GM12878 (cell line): ENCODE measurements at regions not wholly inside any gene's neighbourhood (a gene's known extent, or its start where the extent isn't known, plus 50 kb on each side); places are given as distances from the start of the nearest gene placed in this dataset.

Experiments
- ATAC-seq: fragments of 200-7000 bp; cut with Tn5 transposase; 3 replicates; pipeline ENCODE4 v1.9.1; 2020; ENCODE audit warnings: mild to moderate bottlenecking, moderate library complexity
- BruUV-seq: library from RNA; stranded (reverse); fragments of 400-500 nt; replicated peaks from 2 replicates; lab custom pipeline; 2021; lab: Mats Ljungman, UMichigan
- CTCF ChIA-PET: fragments of 300-600 bp; sonication (Branson Sonifier 250); formaldehyde crosslinking; extraction: SDS; loops from one replicate; lab custom pipeline; 2021; ENCODE audit warnings: inconsistent platforms; lab: Yijun Ruan, JAX
- POLR2A ChIA-PET: fragments of 350-600 bp; formaldehyde crosslinking; extraction: SDS; loops from one replicate; lab custom pipeline; 2021; ENCODE audit warnings: inconsistent platforms; lab: Charles Lee
- RAD21 ChIA-PET: fragments of 300-600 bp; sonication (Branson Sonifier 250); formaldehyde crosslinking; loops from one replicate; lab custom pipeline; 2023; ENCODE audit warnings: antibody characterized with exemption; ENCODE audit not compliant: unreplicated experiment; lab: Charles Lee
- SMC1A ChIA-PET: fragments of 300-600 bp; sonication (Branson Sonifier 250); formaldehyde crosslinking; loops from one replicate; lab custom pipeline; 2023; ENCODE audit not compliant: unreplicated experiment, uncharacterized antibody; lab: Charles Lee
- DNase-seq: peaks from one replicate; pipeline ENCODE4 v3.0.0-alpha.2; 2011; ENCODE audit warnings: low read depth, low spot score
- FAIRE-seq: peaks from 3 replicates; lab custom pipeline; 2011; peaks lifted over from hg19 to GRCh38; lab: Jason Lieb, UNC
- H2AFZ ChIP-seq: 2 replicates; pipeline ENCODE4 v1.6.0; 2011; ENCODE audit warnings: low read depth, low read length, control low read depth; ENCODE audit not compliant: control insufficient read depth
- H3K27ac ChIP-seq: 2 replicates; pipeline ENCODE4 v1.5.1; 2011; ENCODE audit warnings: control low read depth; ENCODE audit not compliant: control insufficient read depth, insufficient read depth
- H3K27me3 ChIP-seq, 2 experiments: replicated peaks in 1 of 2; 2 replicates each; pipeline versions ENCODE4 v1.6.0 to v1.6.1; 2011; ENCODE audit warnings: low read length in 1 of 2; ENCODE audit not compliant: control insufficient read depth in 2 of 2, insufficient read depth in 2 of 2
- H3K36me3 ChIP-seq, 2 experiments: 2 replicates each; pipeline ENCODE4 v1.5.1; 2011; ENCODE audit warnings: low read length in 1 of 2; ENCODE audit not compliant: control insufficient read depth in 2 of 2, insufficient read depth in 2 of 2
- H3K4me1 ChIP-seq: 2 replicates; pipeline ENCODE4 v1.6.1; 2011; ENCODE audit warnings: mild to moderate bottlenecking, low read length, moderate library complexity, mixed read lengths; ENCODE audit not compliant: control insufficient read depth, insufficient read depth
- H3K4me2 ChIP-seq: 2 replicates; pipeline ENCODE4 v1.6.0; 2011; ENCODE audit warnings: control low read depth; ENCODE audit not compliant: control insufficient read depth, insufficient read depth
- H3K4me3 ChIP-seq: fragments of 200-600 bp; sonication (generic); 2 replicates; pipeline ENCODE4 v1.5.1; 2016
- H3K79me2 ChIP-seq: 2 replicates; pipeline ENCODE4 v1.6.0; 2011; ENCODE audit warnings: low read length; ENCODE audit not compliant: control insufficient read depth, insufficient read depth
- H3K9ac ChIP-seq: 2 replicates; pipeline ENCODE4 v1.8.0; 2011; ENCODE audit warnings: low read length, control low read depth, mixed read lengths; ENCODE audit not compliant: control insufficient read depth, insufficient read depth
- H3K9me3 ChIP-seq: replicated peaks from 3 replicates; pipeline ENCODE4 v1.5.1; 2011; ENCODE audit warnings: mild to moderate bottlenecking, low read length; ENCODE audit not compliant: control insufficient read depth, insufficient read depth
- H4K20me1 ChIP-seq: 2 replicates; pipeline ENCODE4 v1.6.0; 2011; ENCODE audit not compliant: control insufficient read depth, insufficient read depth
- CBX5 ChIP-seq: sonication (generic); IDR thresholded peaks from 2 replicates; pipeline ENCODE4 v1.6.1; 2016; ENCODE audit warnings: low read depth, moderate library complexity, mild to moderate bottlenecking, inconsistent platforms
- EP300 ChIP-seq, 2 experiments: fragments of 150-350 bp in 1 of 2; IDR thresholded peaks; 2 replicates each; pipeline ENCODE4 v1.6.1; 2011 to 2012; ENCODE audit warnings: low read depth in 2 of 2, low read length in 2 of 2, borderline replicate concordance in 1 of 2, improper control_type of control experiment in 1 of 2, inconsistent platforms in 1 of 2; ENCODE audit not compliant: control insufficient read depth in 1 of 2
- ETV6 ChIP-seq, 2 experiments: fragments of 450-650 bp in 1 of 2; IDR thresholded peaks in 1 of 2; conservative IDR thresholded peaks in 1 of 2; 2 replicates each; pipeline ENCODE4 v1.6.1; 2014; ENCODE audit warnings: antibody characterized with exemption in 1 of 2, borderline replicate concordance in 1 of 2, low read depth in 1 of 2, mild to moderate bottlenecking in 1 of 2, moderate library complexity in 1 of 2
- HSF1 ChIP-seq: fragments of 150-350 bp; IDR thresholded peaks from 2 replicates; pipeline ENCODE4 v1.6.1; 2014; ENCODE audit warnings: mild to moderate bottlenecking, low read depth, low read length
- NFXL1 ChIP-seq: fragments of 450-650 bp; IDR thresholded peaks from 2 replicates; pipeline ENCODE4 v1.6.1; 2017; ENCODE audit warnings: antibody characterized with exemption, mild to moderate bottlenecking, borderline replicate concordance
- PAX8 ChIP-seq: fragments of 450-650 bp; IDR thresholded peaks from 2 replicates; pipeline ENCODE4 v1.6.1; 2017; ENCODE audit warnings: mild to moderate bottlenecking, moderate library complexity
- POLR2AphosphoS5 ChIP-seq: IDR thresholded peaks from 2 replicates; pipeline ENCODE4 v1.6.1; 2011; ENCODE audit warnings: mild to moderate bottlenecking, low read length, inconsistent platforms
- RB1 ChIP-seq: fragments of 450-650 bp; formaldehyde crosslinking; IDR thresholded peaks from 2 replicates; pipeline ENCODE4 v1.6.1; 2017; ENCODE audit warnings: mild to moderate bottlenecking, borderline replicate concordance
- USF2 ChIP-seq: IDR thresholded peaks from 2 replicates; pipeline ENCODE4 v1.6.1; 2011; ENCODE audit warnings: low read depth, low read length, improper control_type of control experiment, borderline replicate concordance
- WGBS: methylation state at CpG from one replicate; pipeline ENCODE4 v1.1.6; 2016; ENCODE audit warnings: low lambda C conversion rate; ENCODE audit not compliant: insufficient replicate concordance, insufficient coverage; ENCODE audit errors: missing lambda C conversion rate; 5-methylcytosine and 5-hydroxymethylcytosine counted together
- in situ Hi-C: fragments of 300-500 bp; cut with MboI; formaldehyde crosslinking; loops from 9 replicates; pipeline ENCODE4 v1.14.3; 2018; ENCODE audit warnings: mixed read lengths
- intact Hi-C: fragments of 100-400 bp; cut with micrococcal nuclease; formaldehyde crosslinking; loops from one replicate; pipeline ENCODE4 v1.14.2; 2022; ENCODE audit not compliant: unreplicated experiment
- TF ChIP-seq, protein P1 (sequence below): fragments of 450-650 bp; IDR thresholded peaks from 2 replicates; pipeline ENCODE4 v1.6.1; 2014; ENCODE audit warnings: mild to moderate bottlenecking
- TF ChIP-seq, protein P2 (sequence below): fragments of 450-650 bp; IDR thresholded peaks from 2 replicates; pipeline ENCODE4 v1.6.1; 2016; ENCODE audit warnings: mild to moderate bottlenecking, moderate library complexity, borderline replicate concordance

GRCh38 chrX:20718592-20719380 is 452.1 kb upstream of the RPS6KA3 start:
- Histone ChIP-seq H3K4me2 (no peak overlapping the region), H3K4me1 (no peaks in the 10 kb centered on the region), H3K36me3 (no peaks in the 10 kb centered on the region), H3K79me2 (no peaks in the 10 kb centered on the region), H4K20me1 (no peaks in the 10 kb centered on the region), H3K9ac (no peak overlapping the region), H3K4me3 (no peak overlapping the region), H2AFZ (no peak overlapping the region), H3K27ac (no peak overlapping the region), H3K27me3 (no peaks in the 10 kb centered on the region), H3K9me3 (no peaks in the 10 kb centered on the region)
- no peak for TF ChIP-seq POLR2AphosphoS5
- no peak for TF ChIP-seq NFXL1
- TF ChIP-seq RB1, result no peak
- no peak for TF ChIP-seq EP300 (IDR thresholded peaks at IDR 0.05; ENCODE audit: borderline replicate concordance in 1 of 2, control insufficient read depth in 1 of 2, low read depth in 2 of 2, low read length in 2 of 2)
- no peak for TF ChIP-seq ETV6 (conservative IDR thresholded peaks at IDR 0.05 in 1 of 2, IDR thresholded peaks at IDR 0.05 in 1 of 2; ENCODE audit: borderline replicate concordance in 1 of 2, low read depth in 1 of 2)
- TF ChIP-seq, protein P1, sequence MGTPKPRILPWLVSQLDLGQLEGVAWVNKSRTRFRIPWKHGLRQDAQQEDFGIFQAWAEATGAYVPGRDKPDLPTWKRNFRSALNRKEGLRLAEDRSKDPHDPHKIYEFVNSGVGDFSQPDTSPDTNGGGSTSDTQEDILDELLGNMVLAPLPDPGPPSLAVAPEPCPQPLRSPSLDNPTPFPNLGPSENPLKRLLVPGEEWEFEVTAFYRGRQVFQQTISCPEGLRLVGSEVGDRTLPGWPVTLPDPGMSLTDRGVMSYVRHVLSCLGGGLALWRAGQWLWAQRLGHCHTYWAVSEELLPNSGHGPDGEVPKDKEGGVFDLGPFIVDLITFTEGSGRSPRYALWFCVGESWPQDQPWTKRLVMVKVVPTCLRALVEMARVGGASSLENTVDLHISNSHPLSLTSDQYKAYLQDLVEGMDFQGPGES, result no peak
- no peak for TF ChIP-seq CBX5
- TF ChIP-seq HSF1, result no peak
- TF ChIP-seq PAX8, result no peak
- TF ChIP-seq, protein P2, sequence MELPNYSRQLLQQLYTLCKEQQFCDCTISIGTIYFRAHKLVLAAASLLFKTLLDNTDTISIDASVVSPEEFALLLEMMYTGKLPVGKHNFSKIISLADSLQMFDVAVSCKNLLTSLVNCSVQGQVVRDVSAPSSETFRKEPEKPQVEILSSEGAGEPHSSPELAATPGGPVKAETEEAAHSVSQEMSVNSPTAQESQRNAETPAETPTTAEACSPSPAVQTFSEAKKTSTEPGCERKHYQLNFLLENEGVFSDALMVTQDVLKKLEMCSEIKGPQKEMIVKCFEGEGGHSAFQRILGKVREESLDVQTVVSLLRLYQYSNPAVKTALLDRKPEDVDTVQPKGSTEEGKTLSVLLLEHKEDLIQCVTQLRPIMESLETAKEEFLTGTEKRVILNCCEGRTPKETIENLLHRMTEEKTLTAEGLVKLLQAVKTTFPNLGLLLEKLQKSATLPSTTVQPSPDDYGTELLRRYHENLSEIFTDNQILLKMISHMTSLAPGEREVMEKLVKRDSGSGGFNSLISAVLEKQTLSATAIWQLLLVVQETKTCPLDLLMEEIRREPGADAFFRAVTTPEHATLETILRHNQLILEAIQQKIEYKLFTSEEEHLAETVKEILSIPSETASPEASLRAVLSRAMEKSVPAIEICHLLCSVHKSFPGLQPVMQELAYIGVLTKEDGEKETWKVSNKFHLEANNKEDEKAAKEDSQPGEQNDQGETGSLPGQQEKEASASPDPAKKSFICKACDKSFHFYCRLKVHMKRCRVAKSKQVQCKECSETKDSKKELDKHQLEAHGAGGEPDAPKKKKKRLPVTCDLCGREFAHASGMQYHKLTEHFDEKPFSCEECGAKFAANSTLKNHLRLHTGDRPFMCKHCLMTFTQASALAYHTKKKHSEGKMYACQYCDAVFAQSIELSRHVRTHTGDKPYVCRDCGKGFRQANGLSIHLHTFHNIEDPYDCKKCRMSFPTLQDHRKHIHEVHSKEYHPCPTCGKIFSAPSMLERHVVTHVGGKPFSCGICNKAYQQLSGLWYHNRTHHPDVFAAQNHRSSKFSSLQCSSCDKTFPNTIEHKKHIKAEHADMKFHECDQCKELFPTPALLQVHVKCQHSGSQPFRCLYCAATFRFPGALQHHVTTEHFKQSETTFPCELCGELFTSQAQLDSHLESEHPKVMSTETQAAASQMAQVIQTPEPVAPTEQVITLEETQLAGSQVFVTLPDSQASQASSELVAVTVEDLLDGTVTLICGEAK, result no peak
- TF ChIP-seq USF2, result no peak
- intact Hi-C loops (no loop called here), in situ Hi-C loops (no loop called here)
- no TSS peak for BruUV-seq
- CTCF ChIA-PET, result no interaction called here
- RAD21 ChIA-PET, result no interaction called here
- ATAC-seq (no peak), FAIRE-seq (no peak), DNase-seq (no peak)
- SMC1A ChIA-PET, result no interaction called here
- POLR2A ChIA-PET, result no interaction called here
- WGBS, result 14% methylated on average over 3 of the region's 3 CpGs
